Heart left ventricle (tissue), 16 donors: ENCODE measurements at regions not wholly inside any gene's neighbourhood (a gene's known extent, or its start where the extent isn't known, plus 50 kb on each side); places are given as distances from the start of the nearest gene placed in this dataset.

ENCODE experiments used
- ATAC-seq, 4 donors: fragments of 200-7000 bp; cut with Tn5 transposase; one replicate each; pipeline ENCODE4 v1.9.1; 2020 to 2022; ENCODE audit warnings: moderate library complexity in 4 of 4, mild to moderate bottlenecking in 3 of 4, moderate number of reproducible peaks in 1 of 4
- DNase-seq, 5 donors: peaks; one replicate each; pipeline ENCODE4 v3.0.0-alpha.2; 2020
- H3K27ac ChIP-seq, 12 donors: fragments of 200-600 bp; sonication (generic) in 4 of 12; one replicate each; pipeline versions ENCODE4 v1.5.0 to v1.8.0; 2016 to 2022; ENCODE audit warnings: mild to moderate bottlenecking in 2 of 12
- H3K27me3 ChIP-seq, 9 donors: fragments of 200-600 bp; sonication (generic) in 2 of 9; one replicate each; pipeline versions ENCODE4 v1.5.1 to v1.8.0; 2016 to 2022; ENCODE audit warnings: mild to moderate bottlenecking in 3 of 9
- H3K36me3 ChIP-seq, 9 donors: fragments of 200-600 bp; sonication (generic) in 2 of 9; one replicate each; pipeline versions ENCODE4 v1.5.0 to v1.8.0; 2018 to 2022; ENCODE audit warnings: mild to moderate bottlenecking in 2 of 9
- H3K4me1 ChIP-seq, 12 donors: fragments of 200-600 bp; sonication (generic) in 4 of 12; one replicate each; pipeline versions ENCODE4 v1.5.0 to v1.8.0; 2016 to 2022; ENCODE audit warnings: mild to moderate bottlenecking in 3 of 12
- H3K4me3 ChIP-seq, 12 donors: fragments of 200-600 bp; sonication (generic) in 4 of 12; one replicate each; pipeline versions ENCODE4 v1.5.0 to v1.8.0; 2017 to 2022; ENCODE audit warnings: mild to moderate bottlenecking in 9 of 12, moderate library complexity in 4 of 12
- H3K9me3 ChIP-seq, 12 donors: fragments of 200-600 bp; sonication (generic) in 4 of 12; one replicate each; pipeline versions ENCODE4 v1.5.0 to v1.8.0; 2016 to 2022; ENCODE audit warnings: mild to moderate bottlenecking in 1 of 12
- CTCF ChIP-seq, 12 donors: fragments of 200-600 bp; sonication (generic) in 4 of 12; IDR thresholded peaks; one replicate each; pipeline versions ENCODE4 v1.5.0 to v1.8.0; 2018 to 2022; ENCODE audit warnings: antibody characterized with exemption in 12 of 12, mild to moderate bottlenecking in 5 of 12
- POLR2A ChIP-seq, 2 donors: fragments of 450-650 bp; IDR thresholded peaks; one replicate each; pipeline ENCODE4 v1.6.1; 2017; ENCODE audit warnings: antibody characterized with exemption in 2 of 2, mild to moderate bottlenecking in 2 of 2, moderate library complexity in 2 of 2
- WGBS, 4 donors: extraction: QIAGEN DNeasy Blood & Tissue Kit in 2 of 4; methylation state at CpG; one replicate each; pipeline versions ENCODE4 v1.1.5 to v1.1.7; 2013 to 2018; 5-methylcytosine and 5-hydroxymethylcytosine counted together
- intact Hi-C, 10 donors: fragments of 100-400 bp; cut with DNase I; formaldehyde crosslinking; loops; one replicate each; pipeline versions ENCODE4 v1.11.1 to v1.14.2; 2022
- donor health status: ischemic (EF 13 %, LVEDD 7.1; RV severe dilation, severe dysfunction).
- donor health status: healthy with polysubstance abuse.
- donor health status: DM: no; HTN: yes; CAD: no.
- donor health status: DM: no; HTN: no; CAD: no.
- donor health status: ischemic (EF 25% LVEDD 6.9; RV normal size, moderate dysfunction).
- donor health status: ischemic (EF 25% LVEDD 5.7; RV mildly dilated, moderate dysfunction).
- donor health status: healthy.
- donor health status: DM: yes; HTN: yes; CAD: no.
- donor health status: ischemic (EF 35%, LVEDD 5.7; RV mildly dilated, moderate dysfunction).
- donor health status: nonischemic (EF 11% LVEDD 7.7; RV severe dilation, severe dysfunction).
- donor health status: DM: yes; HTN: yes; CAD: no.
- donor health status: PGD.
- donor health status: ischemic (EF 29% LVEDD 5.4; RV normal size, mild dysfunction).
- donor health status: nonischemic (EF 23%, LVEDD 6.1; RV moderate dilation, normal function).

- no peaks in the 10 kb centered on the region for H3K36me3 ChIP-seq
- H3K4me3 ChIP-seq, result no peak overlapping the region
- no peak for ATAC-seq
- no peak for TF ChIP-seq CTCF (IDR thresholded peaks at IDR 0.05)
- TF ChIP-seq POLR2A (IDR thresholded peaks at IDR 0.05), result no peak
- no peak overlapping the region for H3K27ac ChIP-seq
- H3K4me1 ChIP-seq, result no peaks in the 10 kb centered on the region
- H3K9me3 ChIP-seq, result no peaks in the 10 kb centered on the region
- intact Hi-C loops, result no loop called here
- no peak for DNase-seq
- peaks cover 0 to 13% (median 0%) of the 10 kb centered on the region in 9 donors for H3K27me3 ChIP-seq
- 62 to 68% (median 66%) methylated on average over 12 of the region's 12 CpGs for WGBS, 4 donors
Observed at GRCh38 chr16:17836868-17837602, 366.3 kb upstream of the XYLT1 start.

- ATAC-seq, result no peak
- Histone ChIP-seq H3K9me3 (no peaks in the 10 kb centered on the region), H3K27me3 (peaks cover 0 to 13% (median 0%) of the 10 kb centered on the region in 9 donors), H3K4me1 (no peaks in the 10 kb centered on the region), H3K4me3 (no peak overlapping the region), H3K27ac (no peak overlapping the region), H3K36me3 (no peaks in the 10 kb centered on the region)
- TF ChIP-seq POLR2A (IDR thresholded peaks at IDR 0.05) (no peak), CTCF (IDR thresholded peaks at IDR 0.05) (no peak)
- 72 to 79% (median 72%) methylated on average over 4 of the region's 4 CpGs for WGBS, 4 donors
- no peak for DNase-seq
- intact Hi-C loops, result no loop called here
Observed at GRCh38 chr16:17835118-17835876, 364.5 kb upstream of the XYLT1 start.

GRCh38 chr16:17832738-17833137 is 362.0 kb upstream of the XYLT1 start:
- TF ChIP-seq CTCF (IDR thresholded peaks at IDR 0.05) (no peak), POLR2A (IDR thresholded peaks at IDR 0.05) (no peak)
- ATAC-seq, result no peak
- H3K4me3 ChIP-seq, result no peak overlapping the region
- intact Hi-C loops, result no loop called here
- DNase-seq, result no peak
- no peaks in the 10 kb centered on the region for H3K4me1 ChIP-seq
- 88 to 94% (median 93%) methylated on average over 2 of the region's 2 CpGs for WGBS, 4 donors
- H3K36me3 ChIP-seq, result no peaks in the 10 kb centered on the region
- H3K27me3 ChIP-seq, result peaks cover 0 to 5% (median 0%) of the 10 kb centered on the region in 9 donors
- H3K9me3 ChIP-seq, result no peaks in the 10 kb centered on the region
- H3K27ac ChIP-seq, result no peak overlapping the region

- Histone ChIP-seq H3K27me3 (no peaks in the 10 kb centered on the region), H3K27ac (no peak overlapping the region), H3K9me3 (no peaks in the 10 kb centered on the region), H3K4me3 (no peak overlapping the region), H3K36me3 (no peaks in the 10 kb centered on the region), H3K4me1 (no peaks in the 10 kb centered on the region)
- no peak for TF ChIP-seq POLR2A (IDR thresholded peaks at IDR 0.05)
- TF ChIP-seq CTCF (IDR thresholded peaks at IDR 0.05), result no peak
- no peak for ATAC-seq
- intact Hi-C loops, result no loop called here
- DNase-seq, result no peak
- WGBS, 4 donors, result 84 to 87% (median 85%) methylated on average over 5 of the region's 5 CpGs
Observed at GRCh38 chr16:17831330-17831729, 360.6 kb upstream of the XYLT1 start.
